OCI-LY1 (cell line): ENCODE measurements at regions not wholly inside any gene's neighbourhood (a gene's known extent, or its start where the extent isn't known, plus 50 kb on each side); places are given as distances from the start of the nearest gene placed in this dataset.

Experiments
- CTCF ChIP-seq: fragments of 200-600 bp; sonication (generic), shearing (Covaris generic); IDR thresholded peaks from 2 replicates; pipeline ENCODE4 v1.5.1; 2017; ENCODE audit warnings: mild to moderate bottlenecking, antibody characterized with exemption, low read length, moderate library complexity, mixed read lengths
- EZH2 ChIP-seq: fragments of 200-600 bp; sonication (generic), shearing (Covaris generic); IDR thresholded peaks from 2 replicates; pipeline ENCODE4 v1.8.0; 2017; ENCODE audit warnings: borderline replicate concordance, mixed run types, mild to moderate bottlenecking, antibody characterized with exemption, low read length, moderate library complexity, mixed read lengths

DNA sequence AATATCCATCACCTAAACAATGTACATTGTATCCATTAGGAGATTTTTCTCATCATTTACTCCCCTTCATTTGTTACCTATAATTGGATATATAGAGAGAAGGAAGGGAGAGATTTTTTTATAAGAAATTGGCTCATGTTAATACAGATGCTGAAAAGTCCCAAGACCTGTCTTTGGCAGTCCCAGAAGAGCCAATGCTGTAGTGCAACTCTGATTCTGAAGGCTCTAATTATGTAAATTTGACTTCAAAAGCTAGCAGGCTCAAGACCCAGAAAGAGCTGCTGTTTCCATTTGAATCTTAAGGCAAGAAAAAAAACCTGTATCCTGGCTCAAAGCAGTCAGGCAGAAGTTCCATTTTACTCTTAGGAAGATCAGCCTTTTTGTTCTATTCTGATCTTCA lies 1245.5 kb upstream of the FAM98A start:
- no peak for TF ChIP-seq CTCF
- no peak for TF ChIP-seq EZH2
